Retinal pigment epithelial cell (primary cell): ENCODE measurements at regions not wholly inside any gene's neighbourhood (a gene's known extent, or its start where the extent isn't known, plus 50 kb on each side); places are given as distances from the start of the nearest gene placed in this dataset.

Experiments
- DNase-seq: peaks from one replicate; pipeline ENCODE4 v3.0.0-alpha.2; 2010; ENCODE audit warnings: low read depth
- H3K4me3 ChIP-seq: 2 replicates; pipeline ENCODE4 v1.5.1; 2011; ENCODE audit warnings: mild to moderate bottlenecking, low read length, control low read depth, moderate library complexity
- TF ChIP-seq, protein P1 (sequence below): conservative IDR thresholded peaks from 2 replicates; pipeline ENCODE4 v1.5.1; 2011; ENCODE audit warnings: low read depth, low read length, control low read depth, inconsistent platforms

DNA sequence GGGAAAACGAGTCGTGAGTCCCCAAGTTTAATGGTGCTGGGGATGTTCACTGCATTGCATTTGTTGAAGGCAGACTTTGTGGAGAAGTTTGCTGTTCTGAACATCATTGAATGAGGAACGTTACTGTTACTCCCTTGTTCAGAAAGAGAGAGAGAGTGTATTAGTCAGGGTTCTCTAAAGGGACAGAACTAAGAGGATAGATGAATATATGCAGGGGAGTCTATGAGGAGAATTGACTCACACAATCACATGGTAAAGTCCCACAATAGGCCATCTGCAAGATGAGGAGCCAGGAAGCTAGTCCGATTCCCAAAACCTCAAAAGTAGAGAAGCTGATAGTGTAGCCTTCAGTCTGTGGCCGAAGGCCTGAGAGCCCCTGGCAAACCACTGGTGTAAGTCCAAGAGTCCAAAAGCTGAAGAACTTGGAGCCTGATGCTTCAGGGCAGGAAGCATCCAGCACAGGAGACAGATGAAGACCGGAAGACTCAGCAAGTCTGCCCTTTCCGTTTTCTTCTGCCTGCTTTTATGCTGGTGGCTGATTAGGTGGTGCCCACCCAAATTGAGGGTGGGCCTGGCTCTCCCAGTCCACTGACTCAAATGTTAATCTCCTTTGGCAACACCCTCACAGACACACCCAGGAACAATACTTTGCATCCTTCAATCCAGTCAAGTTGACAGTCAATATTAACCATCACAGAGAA is 223.5 kb upstream of the PCSK2 start:
- no peak for DNase-seq
- no peak overlapping the region for H3K4me3 ChIP-seq
- TF ChIP-seq, protein P1, sequence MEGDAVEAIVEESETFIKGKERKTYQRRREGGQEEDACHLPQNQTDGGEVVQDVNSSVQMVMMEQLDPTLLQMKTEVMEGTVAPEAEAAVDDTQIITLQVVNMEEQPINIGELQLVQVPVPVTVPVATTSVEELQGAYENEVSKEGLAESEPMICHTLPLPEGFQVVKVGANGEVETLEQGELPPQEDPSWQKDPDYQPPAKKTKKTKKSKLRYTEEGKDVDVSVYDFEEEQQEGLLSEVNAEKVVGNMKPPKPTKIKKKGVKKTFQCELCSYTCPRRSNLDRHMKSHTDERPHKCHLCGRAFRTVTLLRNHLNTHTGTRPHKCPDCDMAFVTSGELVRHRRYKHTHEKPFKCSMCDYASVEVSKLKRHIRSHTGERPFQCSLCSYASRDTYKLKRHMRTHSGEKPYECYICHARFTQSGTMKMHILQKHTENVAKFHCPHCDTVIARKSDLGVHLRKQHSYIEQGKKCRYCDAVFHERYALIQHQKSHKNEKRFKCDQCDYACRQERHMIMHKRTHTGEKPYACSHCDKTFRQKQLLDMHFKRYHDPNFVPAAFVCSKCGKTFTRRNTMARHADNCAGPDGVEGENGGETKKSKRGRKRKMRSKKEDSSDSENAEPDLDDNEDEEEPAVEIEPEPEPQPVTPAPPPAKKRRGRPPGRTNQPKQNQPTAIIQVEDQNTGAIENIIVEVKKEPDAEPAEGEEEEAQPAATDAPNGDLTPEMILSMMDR, result no peak

DNA sequence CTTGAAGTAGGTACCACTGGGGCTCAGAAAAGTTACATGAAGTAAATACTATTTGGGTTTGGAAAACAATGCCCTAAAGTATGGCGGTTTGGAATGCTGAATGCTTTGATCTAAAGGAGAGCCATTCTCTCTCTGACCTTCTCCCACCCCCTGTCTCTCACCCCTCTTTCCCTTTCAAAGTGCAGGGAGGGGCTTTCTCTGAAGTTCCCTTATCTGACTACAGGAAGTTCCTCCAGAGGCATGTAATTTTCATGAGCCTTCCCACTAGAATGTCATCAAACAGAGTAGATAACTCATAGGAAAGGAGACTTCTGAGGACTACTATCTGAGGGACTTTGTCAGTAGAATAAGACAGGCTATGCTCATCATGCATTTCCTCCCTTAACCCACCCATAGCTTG is 216.7 kb upstream of the PCSK2 start:
- DNase-seq, result no peak
- no peak overlapping the region for H3K4me3 ChIP-seq
- TF ChIP-seq, protein P1, result no peak

DNA sequence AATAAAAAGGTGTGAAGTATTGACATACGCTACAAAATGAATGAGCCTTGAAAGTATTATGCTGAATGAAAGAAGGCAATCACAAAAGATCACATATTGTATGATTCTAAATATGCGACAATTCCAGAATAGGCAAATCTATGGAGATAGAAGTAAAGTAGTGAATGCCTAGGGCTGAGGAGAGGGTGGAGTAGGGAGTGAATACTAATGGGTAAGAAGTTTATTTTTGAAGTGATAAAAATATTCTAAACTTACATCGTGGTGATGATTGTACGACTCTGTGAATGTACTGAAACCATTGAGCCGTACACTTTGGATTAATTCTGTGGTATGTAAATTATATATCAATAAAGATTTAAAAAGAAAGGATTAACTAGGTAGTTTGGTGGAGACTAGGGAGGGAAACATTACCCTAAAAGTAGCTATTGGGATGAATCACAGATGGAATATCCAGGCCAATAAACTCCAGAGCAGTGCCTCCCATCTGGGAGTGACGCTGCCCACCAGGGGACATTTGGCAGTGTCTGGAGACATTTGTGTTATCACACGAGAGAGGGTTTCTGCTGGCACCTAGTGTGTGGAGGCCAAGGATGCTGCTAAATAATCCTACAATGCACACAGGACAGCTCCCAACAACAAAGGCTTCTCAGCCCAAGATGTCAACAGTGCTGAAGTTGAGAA is 214.2 kb upstream of the PCSK2 start:
- TF ChIP-seq, protein P1, result no peak

DNA sequence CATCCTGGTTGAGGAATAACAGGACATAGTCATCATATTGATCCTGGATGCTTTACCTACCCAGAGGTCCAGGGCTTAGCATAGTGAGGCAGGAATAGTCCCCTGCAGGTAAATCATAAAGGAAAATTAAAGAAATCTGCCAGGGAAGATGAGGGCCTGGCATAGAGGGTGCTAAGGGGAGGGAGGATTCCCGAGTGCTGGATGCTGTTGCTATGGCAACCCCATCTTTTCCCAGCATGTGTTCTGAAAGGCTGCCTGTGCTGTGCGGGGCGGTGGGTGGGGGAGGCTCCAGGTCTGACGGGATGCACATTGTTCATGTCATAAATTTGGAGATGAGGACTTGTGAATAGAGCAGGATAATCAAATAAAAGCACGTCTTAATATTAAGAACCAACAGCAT is 212.6 kb upstream of the PCSK2 start:
- no peak for DNase-seq
- TF ChIP-seq, protein P1, result no peak
- no peak overlapping the region for H3K4me3 ChIP-seq

More for the DNA sequence above, 214.2 kb upstream of the PCSK2 start:
- DNase-seq, result no peak
- no peak overlapping the region for H3K4me3 ChIP-seq

- no peak overlapping the region for H3K4me3 ChIP-seq
- no peak for DNase-seq
- TF ChIP-seq, protein P1, result no peak
Observed at GRCh38 chr20:17014756-17015366, 212.0 kb upstream of the PCSK2 start.

GRCh38 chr20:17017232-17017631 is 209.6 kb upstream of the PCSK2 start:
- no peak for DNase-seq
- TF ChIP-seq, protein P1, result no peak
- no peak overlapping the region for H3K4me3 ChIP-seq
